Endothelial cell of umbilical vein (primary cell): ENCODE measurements at regions not wholly inside any gene's neighbourhood (a gene's known extent, or its start where the extent isn't known, plus 50 kb on each side); places are given as distances from the start of the nearest gene placed in this dataset.

Experiments used
- BruUV-seq: library from RNA; stranded (reverse); fragments of 400-500 nt; replicated peaks from 2 replicates; lab custom pipeline; 2021; lab: Mats Ljungman, UMichigan
- CTCF ChIA-PET: fragments of 300-600, 350-600 bp; sonication (Branson Sonifier 250); formaldehyde crosslinking; loops from one replicate; lab custom pipeline; 2021; ENCODE audit warnings: antibody characterized with exemption, inconsistent platforms; lab: Charles Lee
- POLR2A ChIA-PET: fragments of 300-600, 350-600 bp; sonication (Branson Sonifier 250); formaldehyde crosslinking; loops from one replicate; lab custom pipeline; 2021; ENCODE audit warnings: antibody characterized with exemption, inconsistent platforms; lab: Charles Lee
- DNase-seq: peaks from one replicate; pipeline ENCODE4 v3.0.0-alpha.2; 2011; ENCODE audit warnings: low read depth, low spot score
- FAIRE-seq: peaks from 2 replicates; lab custom pipeline; 2011; peaks lifted over from hg19 to GRCh38; lab: Jason Lieb, UNC
- H2AFZ ChIP-seq: 2 replicates; pipeline ENCODE4 v1.6.0; 2012; ENCODE audit warnings: low read depth, low read length, control low read depth, inconsistent platforms
- H3K27ac ChIP-seq: 2 replicates; pipeline ENCODE4 v1.5.1; 2011; ENCODE audit warnings: low read depth, mild to moderate bottlenecking, control low read depth, low read length, moderate library complexity; ENCODE audit not compliant: insufficient read depth
- H3K27me3 ChIP-seq, 2 experiments: 2 replicates each; pipeline versions ENCODE4 v1.6.0 to v1.6.1; 2011; ENCODE audit warnings: low read length in 2 of 2, mixed read lengths in 1 of 2; ENCODE audit not compliant: control insufficient read depth in 2 of 2, insufficient read depth in 2 of 2
- H3K36me3 ChIP-seq, 2 experiments: 2 replicates in 1 of 2; 3 replicates in 1 of 2; pipeline ENCODE4 v1.5.1; 2011; ENCODE audit warnings: low read length in 2 of 2, mild to moderate bottlenecking in 1 of 2, moderate library complexity in 1 of 2; ENCODE audit not compliant: control insufficient read depth in 2 of 2, insufficient read depth in 2 of 2; ENCODE audit errors: extremely low read depth in 1 of 2
- H3K4me1 ChIP-seq: 3 replicates; pipeline ENCODE4 v1.5.1; 2011; ENCODE audit warnings: mild to moderate bottlenecking, low read length; ENCODE audit not compliant: control insufficient read depth, insufficient read depth; ENCODE audit errors: extremely low read depth
- H3K4me2 ChIP-seq: 2 replicates; pipeline ENCODE4 v1.6.1; 2011; ENCODE audit warnings: low read length, control low read depth, mixed read lengths; ENCODE audit not compliant: insufficient read depth
- H3K4me3 ChIP-seq, 3 experiments: fragments of 200-600 bp in 1 of 3; sonication (generic), shearing (Covaris generic) in 1 of 3; replicated peaks in 1 of 3; 2 replicates each; pipeline ENCODE4 v1.5.1; 2011 to 2016; ENCODE audit warnings: control low read depth in 3 of 3, low read length in 3 of 3, mild to moderate bottlenecking in 2 of 3, inconsistent platforms in 1 of 3, low read depth in 1 of 3, moderate library complexity in 1 of 3; ENCODE audit not compliant: insufficient read depth in 1 of 3
- H3K79me2 ChIP-seq: 2 replicates; pipeline ENCODE4 v1.6.0; 2012; ENCODE audit warnings: low read length, inconsistent platforms; ENCODE audit not compliant: control insufficient read depth, insufficient read depth
- H3K9ac ChIP-seq: replicated peaks from 2 replicates; pipeline ENCODE3; 2011; ENCODE audit warnings: low read length, control low read depth; ENCODE audit not compliant: insufficient read depth; ENCODE audit errors: extremely low read depth
- H3K9me1 ChIP-seq: replicated peaks from 3 replicates; pipeline ENCODE4 v1.6.0; 2011; ENCODE audit warnings: mild to moderate bottlenecking, low read length; ENCODE audit not compliant: control insufficient read depth, insufficient read depth; ENCODE audit errors: extremely low read depth
- H3K9me3 ChIP-seq: replicated peaks from 2 replicates; pipeline ENCODE4 v1.5.1; 2012; ENCODE audit warnings: low read length, inconsistent platforms; ENCODE audit not compliant: control insufficient read depth, insufficient read depth
- H4K20me1 ChIP-seq: replicated peaks from 2 replicates; pipeline ENCODE3; 2011; ENCODE audit warnings: mild to moderate bottlenecking, low read length; ENCODE audit not compliant: control insufficient read depth, insufficient read depth; ENCODE audit errors: extremely low read depth
- EZH2 ChIP-seq: IDR thresholded peaks from 2 replicates; pipeline ENCODE4 v1.6.1; 2012; ENCODE audit warnings: borderline replicate concordance, low read depth, mild to moderate bottlenecking, moderate library complexity, low read length, inconsistent platforms; ENCODE audit not compliant: severe bottlenecking
- GATA2 ChIP-seq: IDR thresholded peaks from 2 replicates; pipeline ENCODE4 v1.7.0; 2011; ENCODE audit warnings: low read depth, mild to moderate bottlenecking, moderate library complexity, mixed read lengths, low read length; ENCODE audit not compliant: insufficient read length, insufficient read depth
- JUN ChIP-seq: IDR thresholded peaks from 2 replicates; pipeline ENCODE4 v1.6.1; 2011; ENCODE audit warnings: borderline replicate concordance, low read depth; ENCODE audit not compliant: insufficient read length, insufficient read depth
- MAX ChIP-seq: IDR thresholded peaks from 2 replicates; pipeline ENCODE4 v1.6.1; 2011; ENCODE audit not compliant: insufficient read depth, insufficient read length
- dilution Hi-C: fragments of 300-500 bp; cut with MboI; formaldehyde crosslinking; loops from one replicate; pipeline ENCODE4 v1.15.0; 2019; ENCODE audit warnings: low sequenced_read_pairs; ENCODE audit not compliant: extremely low pct_ligation_motif_present
- intact Hi-C: fragments of 100-400 bp; cut with micrococcal nuclease; formaldehyde crosslinking; loops from one replicate; pipeline ENCODE4 v1.10.0; 2022
- TF ChIP-seq, protein P1 (sequence below), 2 donors: IDR thresholded peaks; 1 replicate in 1 of 2; 2 replicates in 1 of 2; pipeline ENCODE4 v1.5.1; 2011; ENCODE audit warnings: low read length in 2 of 2, mild to moderate bottlenecking in 2 of 2, moderate library complexity in 2 of 2, control low read depth in 1 of 2, inconsistent platforms in 1 of 2, low read depth in 1 of 2; ENCODE audit not compliant: insufficient read depth in 1 of 2; ENCODE audit errors: extremely low read depth in 1 of 2

DNA sequence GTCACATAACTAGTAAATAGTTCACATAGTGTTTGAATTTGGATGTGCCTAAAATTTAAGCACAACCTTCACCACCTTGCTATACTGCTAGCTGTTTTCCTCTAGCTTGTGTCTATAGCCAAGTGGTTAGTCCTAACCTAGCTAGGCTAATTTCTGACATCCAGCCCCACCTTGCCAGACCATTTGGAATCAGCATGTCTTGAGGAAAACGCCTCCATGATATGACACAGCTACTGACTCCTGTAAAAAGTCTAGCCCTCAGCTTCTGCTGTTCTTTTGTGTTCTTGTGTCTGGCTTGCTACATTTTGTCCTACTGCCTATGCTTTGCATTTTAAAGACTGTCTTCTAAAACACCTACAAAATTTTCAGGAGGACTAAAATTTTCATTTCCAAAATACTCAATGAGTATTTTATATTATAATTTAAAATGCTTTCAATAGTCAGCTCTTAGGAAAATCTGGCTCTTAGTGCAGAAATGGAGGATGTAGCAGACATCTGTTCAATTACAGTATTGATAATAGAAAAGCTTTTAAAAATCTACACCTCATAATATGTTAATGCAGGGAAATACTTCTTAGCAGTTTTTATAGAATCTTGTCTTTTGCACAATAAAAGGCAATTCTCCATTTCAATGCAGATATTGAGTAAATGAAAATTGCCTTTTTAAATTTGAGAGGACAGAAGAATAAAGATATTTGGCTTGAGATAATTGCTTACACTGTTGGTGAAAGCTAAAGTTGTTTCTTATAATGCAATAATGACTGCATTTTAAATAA is 160.8 kb upstream of the APP start:
- no peak overlapping the region for H3K9ac ChIP-seq
- H3K27me3 ChIP-seq: no peaks in the 10 kb centered on the region
- no peak overlapping the region for H3K27ac ChIP-seq
- H3K36me3 ChIP-seq: no peaks in the 10 kb centered on the region
- TF ChIP-seq EZH2 (no peak), JUN (no peak), MAX (no peak), GATA2 (no peak)
- TF ChIP-seq, protein P1, sequence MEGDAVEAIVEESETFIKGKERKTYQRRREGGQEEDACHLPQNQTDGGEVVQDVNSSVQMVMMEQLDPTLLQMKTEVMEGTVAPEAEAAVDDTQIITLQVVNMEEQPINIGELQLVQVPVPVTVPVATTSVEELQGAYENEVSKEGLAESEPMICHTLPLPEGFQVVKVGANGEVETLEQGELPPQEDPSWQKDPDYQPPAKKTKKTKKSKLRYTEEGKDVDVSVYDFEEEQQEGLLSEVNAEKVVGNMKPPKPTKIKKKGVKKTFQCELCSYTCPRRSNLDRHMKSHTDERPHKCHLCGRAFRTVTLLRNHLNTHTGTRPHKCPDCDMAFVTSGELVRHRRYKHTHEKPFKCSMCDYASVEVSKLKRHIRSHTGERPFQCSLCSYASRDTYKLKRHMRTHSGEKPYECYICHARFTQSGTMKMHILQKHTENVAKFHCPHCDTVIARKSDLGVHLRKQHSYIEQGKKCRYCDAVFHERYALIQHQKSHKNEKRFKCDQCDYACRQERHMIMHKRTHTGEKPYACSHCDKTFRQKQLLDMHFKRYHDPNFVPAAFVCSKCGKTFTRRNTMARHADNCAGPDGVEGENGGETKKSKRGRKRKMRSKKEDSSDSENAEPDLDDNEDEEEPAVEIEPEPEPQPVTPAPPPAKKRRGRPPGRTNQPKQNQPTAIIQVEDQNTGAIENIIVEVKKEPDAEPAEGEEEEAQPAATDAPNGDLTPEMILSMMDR (IDR thresholded peaks at IDR 0.05; ENCODE audit: extremely low read depth in 1 of 2, insufficient read depth in 1 of 2, low read depth in 1 of 2, low read length in 2 of 2): no peak
- H2AFZ ChIP-seq: no peak overlapping the region
- POLR2A ChIA-PET: no interaction called here
- CTCF ChIA-PET: no interaction called here
- no TSS peak for BruUV-seq
- FAIRE-seq: no peak
- no peaks in the 10 kb centered on the region for H3K79me2 ChIP-seq
- no peak overlapping the region for H3K4me3 ChIP-seq
- no peaks in the 10 kb centered on the region for H3K9me1 ChIP-seq
- H3K4me1 ChIP-seq: no peaks in the 10 kb centered on the region
- intact Hi-C loops: no loop called here
- no peaks in the 10 kb centered on the region for H4K20me1 ChIP-seq
- no peak for DNase-seq
- no peaks in the 10 kb centered on the region for H3K9me3 ChIP-seq
- H3K4me2 ChIP-seq: no peak overlapping the region
- dilution Hi-C loops: no loop called here
